Dedifferentiated amniotic fluid mesenchymal stem cell (primary cell): ENCODE measurements at regions not wholly inside any gene's neighbourhood (a gene's known extent, or its start where the extent isn't known, plus 50 kb on each side); places are given as distances from the start of the nearest gene placed in this dataset.

ENCODE experiments used
- DNase-seq: peaks from one replicate; pipeline ENCODE4 v3.0.0-alpha.2; 2016; ENCODE audit errors: extremely low spot score

DNA sequence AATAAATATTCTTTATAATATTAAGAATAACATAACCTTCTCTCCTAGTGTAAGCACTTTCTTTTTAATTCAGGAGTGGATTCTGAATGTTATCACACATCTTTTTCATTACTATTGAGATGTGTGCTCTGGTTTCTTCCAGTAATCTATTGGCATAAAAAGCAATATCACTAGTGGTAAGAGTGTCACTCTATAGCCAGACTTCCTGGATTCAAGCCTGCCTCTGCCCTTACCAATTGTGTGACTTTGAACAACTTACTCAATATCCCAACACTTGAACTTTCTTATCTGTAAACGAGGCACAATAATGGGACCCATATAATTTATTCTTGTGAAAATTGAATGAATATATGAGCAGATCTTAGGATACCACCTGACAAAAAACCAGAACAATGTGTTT lies 71.0 kb downstream of the SEM1 start:
- DNase-seq: no peak

DNA sequence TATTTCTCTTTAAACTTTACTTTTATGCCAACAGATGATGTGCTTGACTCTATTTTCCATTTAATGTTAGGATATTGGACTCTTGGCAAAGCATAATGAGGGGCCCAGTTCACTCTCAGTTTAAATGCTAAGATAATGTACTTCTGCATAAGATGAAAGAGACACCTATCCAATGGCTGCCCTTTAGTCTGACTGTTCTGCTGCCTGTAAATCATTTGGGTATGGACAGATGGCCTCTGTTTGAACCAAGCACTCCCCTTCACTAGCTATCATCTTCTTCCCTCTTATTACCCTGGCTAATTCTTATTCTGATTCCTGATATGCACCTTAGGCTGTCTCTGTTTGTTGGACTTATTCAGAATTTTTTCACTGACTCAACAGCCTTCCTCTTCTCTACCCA lies 72.1 kb downstream of the SEM1 start:
- no peak for DNase-seq

DNA sequence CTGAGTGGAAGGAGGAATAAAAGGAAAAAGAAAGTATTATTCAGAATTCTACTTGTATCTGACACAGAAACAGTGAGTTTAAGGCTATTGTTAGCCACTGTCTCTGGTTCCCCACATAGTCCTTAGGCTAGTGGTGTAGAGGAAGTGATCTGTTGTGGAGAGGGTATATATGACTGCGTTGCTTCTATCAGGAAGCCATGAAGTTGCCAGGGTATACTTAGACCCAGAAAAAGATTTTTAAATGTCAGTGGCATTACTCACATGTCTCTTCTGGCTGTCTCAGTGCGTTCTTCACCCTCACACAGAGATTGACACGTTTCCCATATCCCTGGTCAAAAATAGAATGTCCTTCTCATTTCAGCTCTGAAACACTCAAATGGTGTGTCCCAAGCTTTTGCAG lies 72.7 kb downstream of the SEM1 start:
- no peak for DNase-seq

DNA sequence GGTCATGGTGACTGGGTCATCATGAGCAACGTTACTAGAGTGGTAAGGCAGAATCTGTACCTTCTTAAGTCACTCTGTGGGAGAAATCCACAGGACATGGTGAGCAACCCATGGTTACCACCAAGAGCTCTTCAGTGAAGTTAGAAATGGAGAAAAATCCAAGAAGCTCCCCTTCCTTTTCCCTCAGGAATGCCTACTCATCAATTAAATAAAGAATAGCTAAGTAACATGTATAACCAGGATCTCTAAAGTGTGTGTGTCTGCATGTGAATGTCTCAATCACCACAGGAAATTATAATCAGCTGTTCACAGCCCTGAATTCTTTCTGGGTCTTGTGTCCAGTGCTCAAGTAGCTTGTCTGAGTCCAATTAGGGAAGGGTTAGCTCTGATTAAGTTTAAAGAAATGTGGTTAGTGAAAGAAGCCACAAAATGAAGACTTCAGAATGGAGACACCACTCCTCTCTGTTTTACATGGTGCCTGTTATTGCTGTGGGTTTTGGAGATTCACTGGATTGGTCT lies 73.2 kb downstream of the SEM1 start:
- DNase-seq: no peak

DNA sequence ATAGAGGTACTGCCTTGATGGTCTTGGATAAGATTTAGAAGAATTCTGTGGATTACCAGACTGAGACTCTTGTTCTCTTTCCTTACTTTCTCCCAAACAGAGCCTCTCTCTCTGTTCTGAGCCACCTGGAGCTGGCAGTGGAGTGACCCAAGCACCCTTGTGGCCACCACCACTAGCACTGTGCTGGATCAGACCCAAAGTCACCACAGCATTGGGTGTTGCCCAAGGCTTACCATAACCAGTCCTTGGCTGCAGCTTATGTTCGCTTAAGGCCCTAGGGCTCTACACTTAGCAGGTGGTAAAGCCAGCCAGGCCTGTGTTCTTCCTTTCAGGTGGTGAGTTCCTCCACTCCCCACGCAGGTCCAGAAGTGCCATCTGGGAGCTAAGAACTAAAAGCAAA lies 79.8 kb downstream of the SEM1 start:
- DNase-seq: no peak

DNA sequence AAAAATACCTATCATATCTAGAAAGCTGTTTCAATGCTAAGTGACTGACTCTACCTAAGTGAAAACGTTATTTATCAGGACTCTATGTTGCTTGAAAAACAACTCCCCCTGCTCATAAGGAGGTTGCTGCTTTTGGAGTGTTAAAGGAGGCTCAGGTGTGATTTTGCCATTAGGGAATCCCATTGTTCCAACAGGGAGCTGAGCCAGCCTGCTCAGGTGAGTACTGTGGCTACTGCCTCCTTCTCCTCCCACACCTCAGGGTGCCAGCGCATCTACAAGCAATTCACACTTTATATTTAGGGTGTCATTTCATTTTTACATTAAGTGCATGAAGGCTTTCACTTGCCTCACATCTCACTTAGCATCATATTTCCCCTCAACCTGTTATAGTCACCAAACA lies 84.7 kb downstream of the SEM1 start:
- no peak for DNase-seq

DNA sequence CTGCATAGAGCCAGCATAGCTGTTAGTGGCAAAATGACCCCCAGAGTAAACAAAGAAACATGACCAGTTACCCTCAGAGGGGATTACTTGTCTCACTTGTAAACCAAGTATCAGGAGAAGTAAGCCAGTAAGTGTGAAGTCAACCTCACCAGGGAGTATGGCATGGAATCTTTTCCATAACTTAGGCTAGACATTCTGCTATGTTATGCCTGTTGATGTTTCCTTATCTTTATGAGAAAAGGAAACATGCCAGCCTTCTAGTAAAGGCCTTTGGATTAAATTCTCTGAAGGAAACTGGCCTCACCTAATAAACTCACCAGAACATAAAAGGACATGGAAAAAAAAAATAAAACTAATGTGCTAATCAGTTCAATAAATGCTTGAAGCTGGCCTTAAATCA lies 87.7 kb downstream of the SEM1 start:
- no peak for DNase-seq

DNA sequence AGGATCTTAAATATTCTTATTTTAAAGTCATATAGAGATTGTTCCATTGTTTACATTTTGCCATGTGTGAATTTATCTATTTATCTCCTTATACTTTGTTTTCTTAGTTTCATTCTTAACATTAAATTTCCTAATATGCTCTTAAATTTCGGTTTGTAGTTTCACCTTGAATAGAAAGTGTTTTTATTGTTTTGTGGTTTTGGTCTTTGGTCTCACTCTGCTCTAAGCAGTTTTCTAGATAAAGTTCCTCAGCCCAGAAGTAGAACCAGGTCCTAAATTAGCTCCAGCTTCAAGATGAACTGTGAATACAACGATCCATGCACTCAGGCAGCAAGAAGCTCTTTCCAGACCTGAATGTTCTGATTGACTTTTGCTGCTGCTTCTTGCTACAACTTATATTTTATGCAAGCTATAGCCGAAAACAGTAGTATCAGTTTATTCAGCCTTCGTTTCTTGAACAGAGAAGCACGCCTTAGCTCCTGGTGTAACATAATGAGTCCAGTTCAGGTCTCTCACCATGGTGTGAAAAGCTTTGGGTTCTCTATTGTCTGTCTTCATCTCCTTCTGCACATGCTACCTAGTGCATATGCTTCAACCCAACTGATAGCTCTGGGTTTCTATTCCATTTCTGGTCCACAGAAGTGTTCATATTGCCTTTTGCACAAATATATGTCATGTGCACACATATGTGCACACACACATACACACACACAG lies 95.3 kb downstream of the SEM1 start:
- DNase-seq: no peak

DNA sequence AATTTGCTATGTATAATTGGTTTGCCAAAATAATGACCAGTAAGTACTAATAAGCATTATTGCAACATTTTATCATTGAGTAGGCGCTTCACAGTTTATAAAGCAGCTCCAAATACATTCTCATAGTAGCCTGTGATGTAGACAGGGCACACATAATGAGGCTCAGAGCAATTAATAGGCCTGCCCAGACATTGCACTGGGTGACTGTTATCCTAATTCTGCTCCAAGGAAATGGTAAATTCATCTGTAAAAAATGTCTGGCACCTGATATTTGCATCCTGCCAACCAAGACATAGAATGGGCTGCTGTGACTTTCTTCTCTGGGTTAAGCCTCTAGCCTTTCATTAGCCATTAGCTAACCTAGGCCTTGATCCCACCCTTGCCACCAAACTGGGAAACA lies 97.6 kb downstream of the SEM1 start:
- DNase-seq: no peak

DNA sequence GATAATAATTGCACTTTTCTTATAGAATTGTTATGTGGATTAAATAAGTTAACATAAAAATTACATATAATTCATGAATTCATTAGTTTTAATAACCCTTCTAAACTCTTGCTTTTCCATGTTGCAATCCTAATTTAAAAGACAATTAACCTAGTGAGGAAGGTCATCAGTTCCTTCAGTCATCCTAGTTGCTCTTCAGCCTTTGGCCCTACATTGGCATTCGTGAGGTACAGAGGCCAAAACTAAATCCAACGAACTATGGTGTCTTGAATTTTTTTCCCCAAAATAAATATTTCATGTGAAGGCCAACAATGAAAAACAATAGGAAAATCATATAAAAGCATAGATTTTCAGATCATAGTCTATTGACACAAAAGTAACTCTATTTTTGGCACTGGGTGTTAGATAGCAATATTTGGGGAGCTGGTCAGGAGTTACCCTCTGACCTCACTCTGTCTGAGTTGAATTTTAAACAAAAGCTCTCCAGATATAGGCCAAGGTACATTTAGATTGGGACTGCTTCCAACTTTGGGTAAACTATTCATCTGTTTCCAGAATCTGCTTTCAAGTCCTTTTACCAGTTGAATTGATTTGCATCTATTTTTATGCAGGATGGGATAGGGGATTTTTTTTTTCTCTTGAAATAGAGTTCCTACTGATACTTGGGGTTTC lies 104.5 kb downstream of the SEM1 start:
- no peak for DNase-seq

DNA sequence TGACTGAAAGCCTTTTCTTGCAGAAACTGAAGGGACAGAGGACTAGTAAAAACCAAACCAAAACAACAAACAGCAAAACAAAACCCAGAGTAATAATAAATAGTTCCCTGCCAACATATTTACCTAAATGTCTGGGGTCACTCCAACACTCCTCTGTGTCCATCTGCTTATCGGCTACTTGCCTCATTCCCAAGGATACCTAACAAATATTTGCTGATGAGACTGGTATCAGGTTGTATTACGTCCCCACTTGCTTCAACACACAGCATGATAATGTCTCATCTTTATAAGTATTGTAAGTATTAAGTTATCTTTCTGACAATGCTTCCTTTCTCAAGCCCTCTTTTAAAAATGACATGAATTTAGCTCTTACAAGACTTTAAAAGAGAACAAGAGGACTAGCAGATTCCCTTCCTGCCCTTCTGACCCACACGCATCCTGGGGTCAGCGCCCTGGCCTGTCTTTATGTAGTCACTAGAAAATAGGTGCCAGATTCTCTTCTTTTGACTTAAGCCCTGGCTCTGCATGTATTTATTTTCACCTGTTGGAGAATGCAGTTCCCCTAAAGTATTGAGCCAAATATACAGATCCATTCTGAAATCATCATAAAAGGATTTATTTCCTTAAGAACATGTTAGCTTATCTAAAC lies 110.2 kb downstream of the SEM1 start:
- no peak for DNase-seq

DNA sequence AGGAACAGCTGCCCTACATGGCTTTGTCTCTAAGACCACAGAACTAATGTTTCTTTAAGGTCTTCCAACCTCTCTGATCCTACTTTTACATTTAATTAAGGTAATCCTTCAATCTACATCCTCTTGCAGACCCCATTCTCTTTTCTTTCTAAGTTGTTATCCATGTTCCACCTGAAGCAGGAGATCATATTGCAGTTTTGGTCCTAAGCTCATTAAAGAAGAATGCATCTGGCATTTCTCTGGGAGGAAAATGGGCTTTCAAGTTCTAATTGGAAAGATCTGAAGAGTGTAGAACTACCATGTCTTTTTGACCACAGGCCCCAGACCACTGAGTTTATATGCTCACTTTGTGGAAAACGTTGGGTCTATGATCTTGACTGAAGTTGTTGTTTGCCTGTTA lies 111.2 kb downstream of the SEM1 start:
- no peak for DNase-seq

DNA sequence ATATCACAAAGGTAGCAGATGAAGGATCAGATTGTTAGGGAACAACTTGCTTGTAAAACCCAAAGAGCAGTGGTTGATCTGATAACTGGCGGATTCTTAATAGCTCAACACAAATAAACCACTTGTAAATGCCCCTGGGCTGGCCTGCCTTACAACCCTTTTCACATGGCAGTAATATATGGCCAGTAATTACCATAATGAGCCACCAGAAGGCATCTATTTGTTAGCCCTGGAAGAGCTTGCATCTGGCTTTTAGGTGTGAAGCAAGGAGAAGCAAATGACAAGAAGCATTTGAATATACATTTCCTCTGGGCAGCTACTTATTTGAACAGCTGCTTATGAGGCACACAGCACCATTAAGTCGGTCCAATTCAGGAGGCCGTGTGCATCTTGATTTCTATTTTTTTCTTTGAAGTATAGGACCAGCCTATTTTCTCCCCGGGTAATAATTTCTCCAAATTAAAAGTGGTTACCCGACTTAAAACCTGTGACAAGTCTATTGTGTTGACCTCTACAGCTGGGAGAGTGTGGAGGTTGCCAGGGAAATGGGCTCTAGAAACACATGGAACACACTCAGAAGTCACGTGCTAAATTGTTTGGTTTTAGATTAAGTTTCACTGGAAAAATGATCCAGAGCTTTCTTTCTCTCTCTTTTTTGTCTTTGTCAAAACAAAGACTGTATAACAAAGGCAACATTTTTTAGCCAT lies 113.4 kb downstream of the SEM1 start:
- no peak for DNase-seq

DNA sequence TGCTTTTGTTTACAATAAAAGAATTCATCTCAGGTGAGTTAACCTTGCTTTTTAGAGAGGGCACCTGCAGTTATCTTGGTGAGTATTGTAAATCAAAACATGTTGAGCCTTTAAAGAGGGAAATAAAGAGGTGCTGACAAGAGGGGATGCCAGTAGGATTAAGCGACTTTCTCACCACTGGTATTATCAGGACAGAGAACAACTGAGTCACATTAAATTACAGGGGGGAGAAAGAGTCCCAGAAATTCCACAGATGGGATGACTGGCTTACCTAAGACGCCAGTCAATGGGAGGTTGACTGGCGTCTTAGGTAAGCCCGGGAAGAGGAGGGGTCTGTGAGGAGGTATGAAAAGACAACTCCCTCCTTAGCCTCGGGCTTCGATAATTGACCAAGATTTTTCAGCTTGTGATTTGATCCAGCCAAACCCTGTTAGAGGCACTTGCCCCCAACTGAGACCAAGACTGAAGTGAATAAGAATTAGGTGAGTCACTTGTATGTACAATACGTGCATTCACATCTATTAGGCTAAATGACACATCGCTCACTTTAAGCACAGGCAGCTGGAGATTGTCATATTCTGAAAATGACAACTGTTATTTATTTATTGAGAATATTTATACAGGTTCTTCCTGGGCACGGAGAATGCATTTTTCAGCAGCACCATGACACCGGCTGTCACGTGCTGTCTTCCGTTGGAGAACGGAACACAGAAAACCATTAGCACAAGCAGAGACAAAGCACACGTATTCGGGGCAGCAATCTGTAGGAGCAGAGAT lies 117.6 kb downstream of the SEM1 start:
- DNase-seq: no peak

DNA sequence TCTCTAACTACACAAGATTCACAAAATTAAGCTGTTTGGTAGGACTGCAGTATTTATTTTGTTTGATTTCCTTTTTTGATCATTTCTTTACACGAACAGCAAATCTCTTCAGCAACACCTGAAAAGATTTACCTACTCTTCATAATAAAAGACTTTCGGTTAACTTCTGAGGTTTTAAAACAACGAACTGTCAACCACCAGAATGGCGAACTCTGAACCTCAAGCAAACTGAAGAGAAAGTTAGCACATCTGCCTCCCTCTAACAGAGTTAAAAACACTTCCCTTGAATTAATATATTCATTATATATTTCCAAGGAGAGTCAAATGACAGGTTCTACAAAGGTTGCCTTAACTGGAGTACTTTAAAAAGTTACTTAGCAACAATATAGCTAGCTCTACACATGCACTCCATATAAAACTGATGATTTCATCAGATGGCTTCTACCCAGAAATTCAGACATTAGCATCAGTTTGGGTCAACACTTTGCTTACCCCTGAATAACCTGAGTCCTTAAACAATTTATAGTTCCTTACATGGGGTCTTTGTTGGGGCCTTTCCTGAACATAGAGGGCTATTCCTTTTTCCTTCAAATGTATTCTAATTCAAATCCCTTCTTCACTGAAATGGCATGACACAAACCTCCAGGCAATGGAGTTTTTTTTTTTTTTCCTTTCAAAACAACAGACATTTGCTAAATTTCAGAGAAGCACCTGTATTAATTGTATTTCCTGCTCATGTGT lies 118.3 kb downstream of the SEM1 start:
- no peak for DNase-seq

DNA sequence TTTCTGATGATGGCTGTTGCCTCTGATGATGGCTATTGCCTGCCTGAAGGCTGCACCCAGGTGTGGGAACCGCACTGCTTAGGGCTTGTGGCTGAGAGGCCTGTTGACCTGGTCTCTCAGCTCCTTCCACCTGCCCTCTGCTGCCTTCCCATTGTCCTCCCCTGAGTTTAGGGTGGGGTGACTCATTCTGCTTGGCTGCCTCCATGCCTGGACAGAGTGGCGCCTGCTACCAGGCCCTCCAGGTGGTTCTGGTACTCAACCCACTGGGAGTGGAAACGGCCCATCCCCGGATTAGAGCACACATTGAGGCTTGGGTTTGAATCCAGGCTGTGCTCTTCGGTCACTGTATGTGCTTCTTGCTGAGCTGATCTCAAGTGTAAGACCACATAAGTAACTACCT lies 120.6 kb downstream of the SEM1 start:
- no peak for DNase-seq

DNA sequence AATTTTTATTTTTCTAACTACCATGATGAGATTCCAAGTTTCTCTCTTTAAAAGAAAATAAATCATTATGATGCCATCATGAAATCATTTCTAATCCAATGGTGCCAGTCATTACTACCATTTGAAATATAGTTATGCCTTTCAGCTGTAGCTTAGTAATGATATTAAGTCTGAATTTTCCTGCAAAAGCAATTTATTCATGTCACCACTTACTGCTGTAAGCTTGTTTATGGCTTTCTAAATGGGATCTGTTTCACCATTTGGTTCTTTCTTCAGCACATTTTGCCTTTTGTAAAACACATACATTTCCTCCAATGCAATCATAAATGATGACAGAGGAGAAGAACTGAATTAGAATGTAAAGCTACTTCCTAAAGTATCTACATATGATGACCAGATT lies 130.5 kb downstream of the SEM1 start:
- DNase-seq: no peak

DNA sequence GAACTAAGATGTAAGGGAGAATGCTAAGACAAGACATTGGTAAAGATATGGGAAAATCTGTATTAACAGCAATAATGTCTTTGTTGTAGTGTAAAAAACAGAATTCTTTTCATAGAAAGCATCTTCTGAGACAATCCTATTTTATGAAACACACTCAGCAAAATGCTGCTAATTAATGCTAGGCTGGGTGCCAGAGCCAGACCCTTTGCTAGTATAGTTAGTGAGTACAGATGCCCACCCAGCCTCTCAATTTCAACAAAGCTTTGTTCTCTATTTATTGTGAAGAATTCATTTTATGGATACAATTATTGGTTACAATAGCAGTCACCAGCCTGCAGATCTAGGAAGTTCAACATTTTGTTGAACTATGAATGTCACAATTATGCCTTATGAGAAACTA lies 131.0 kb downstream of the SEM1 start:
- DNase-seq: no peak

DNA sequence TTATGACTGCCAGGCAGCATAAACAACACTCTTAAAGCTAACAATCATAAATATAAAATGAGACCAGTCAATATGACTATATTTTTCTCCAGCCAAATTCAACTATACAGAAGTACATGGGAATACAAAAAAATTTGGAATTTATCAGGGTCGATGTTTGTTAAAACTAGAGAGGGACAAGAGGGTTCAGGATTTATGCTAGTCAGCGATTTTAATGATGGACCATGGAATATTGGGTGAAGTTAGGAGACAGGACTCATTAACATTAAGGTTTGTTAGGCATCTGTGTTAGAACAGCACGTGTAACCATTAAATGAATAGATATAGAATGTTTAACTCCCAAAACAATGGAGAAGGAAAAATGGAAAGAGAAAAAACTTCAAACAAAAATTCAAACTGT lies 146.2 kb downstream of the SEM1 start:
- DNase-seq: no peak

DNA sequence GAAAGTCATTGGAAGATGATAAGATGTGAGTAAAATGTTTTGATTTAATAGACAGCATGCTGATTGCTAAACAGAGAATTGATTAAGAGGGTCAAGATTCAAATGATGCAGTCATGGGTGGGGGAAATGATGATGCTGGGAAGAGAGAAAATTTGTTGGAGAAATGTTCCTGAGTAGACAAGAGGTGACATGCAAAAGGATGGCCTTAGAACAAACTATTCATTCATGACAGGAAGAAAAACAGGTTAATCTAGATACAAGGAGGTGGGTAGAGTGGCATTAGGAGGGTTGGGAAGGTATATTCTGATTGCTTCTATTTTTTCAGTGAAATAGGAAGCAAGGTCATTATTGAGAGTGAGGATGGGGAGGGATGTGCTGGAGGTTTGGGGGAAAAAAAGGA lies 146.7 kb downstream of the SEM1 start:
- no peak for DNase-seq

DNA sequence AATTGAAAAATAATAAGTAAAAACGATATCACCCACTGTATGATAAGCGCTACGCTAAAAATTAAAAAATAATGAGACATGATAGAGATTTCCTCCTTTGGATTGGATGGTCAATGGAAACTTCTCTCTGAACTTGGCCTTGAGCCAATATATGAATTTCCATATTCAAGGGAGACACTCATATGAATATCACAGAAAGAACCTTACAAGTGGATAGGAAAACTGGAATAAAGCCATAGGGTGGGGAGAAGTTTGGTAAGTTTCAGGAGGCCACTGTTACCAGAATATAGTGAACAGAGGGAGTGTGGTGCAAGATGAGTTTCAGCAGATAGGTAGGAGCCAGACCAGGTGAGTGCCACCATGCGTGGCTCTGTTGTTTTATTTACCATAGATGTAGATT lies 147.2 kb downstream of the SEM1 start:
- DNase-seq: no peak
